Heart left ventricle (tissue), 13 donors: ENCODE measurements at regions not wholly inside any gene's neighbourhood (a gene's known extent, or its start where the extent isn't known, plus 50 kb on each side); places are given as distances from the start of the nearest gene placed in this dataset.
"Not testable (repeated sequence)": the region's sequence is repeated elsewhere in the genome, so short reads cannot be mapped to it uniquely, and the experiment has no call there.

Experiments
- CTCF ChIP-seq, 12 donors: fragments of 200-600 bp; sonication (generic) in 4 of 12; IDR thresholded peaks; one replicate each; pipeline versions ENCODE4 v1.5.0 to v1.8.0; 2018 to 2022; ENCODE audit warnings: antibody characterized with exemption in 12 of 12, mild to moderate bottlenecking in 5 of 12
- POLR2A ChIP-seq, 2 donors: fragments of 450-650 bp; IDR thresholded peaks; one replicate each; pipeline ENCODE4 v1.6.1; 2017; ENCODE audit warnings: antibody characterized with exemption in 2 of 2, mild to moderate bottlenecking in 2 of 2, moderate library complexity in 2 of 2
- donor health status: ischemic (EF 13 %, LVEDD 7.1; RV severe dilation, severe dysfunction).
- donor health status: DM: no; HTN: yes; CAD: no.
- donor health status: DM: no; HTN: no; CAD: no.
- donor health status: ischemic (EF 25% LVEDD 6.9; RV normal size, moderate dysfunction).
- donor health status: ischemic (EF 25% LVEDD 5.7; RV mildly dilated, moderate dysfunction).
- donor health status: ischemic (EF 35%, LVEDD 5.7; RV mildly dilated, moderate dysfunction).
- donor health status: nonischemic (EF 11% LVEDD 7.7; RV severe dilation, severe dysfunction).
- donor health status: DM: yes; HTN: yes; CAD: no.
- donor health status: PGD.
- donor health status: ischemic (EF 29% LVEDD 5.4; RV normal size, mild dysfunction).
- donor health status: nonischemic (EF 23%, LVEDD 6.1; RV moderate dilation, normal function).

DNA sequence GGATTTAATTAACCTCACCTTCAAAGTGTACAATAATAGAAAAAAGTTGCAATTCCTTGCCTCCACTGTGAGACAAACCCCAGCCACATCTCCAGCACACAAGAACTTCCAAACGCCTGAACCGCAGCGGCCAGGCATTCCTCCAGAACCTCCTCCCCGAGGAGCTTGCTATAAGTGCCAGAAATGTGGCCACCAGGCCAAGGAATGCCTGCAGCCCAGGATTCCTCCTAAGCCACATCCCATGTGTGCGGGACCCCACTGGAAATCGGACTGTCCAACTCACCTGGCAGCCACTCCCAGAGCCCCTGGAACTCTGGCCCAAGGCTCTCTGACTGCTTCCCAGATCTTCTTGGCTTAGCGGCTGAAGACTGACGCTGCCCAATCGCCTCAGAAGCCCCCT is 959.9 kb upstream of the GRIA3 start:
- not testable (repeated sequence) for TF ChIP-seq CTCF, POLR2A (IDR thresholded peaks at IDR 0.05)
